Subcutaneous abdominal adipose tissue (tissue), 5 donors: ENCODE measurements at regions not wholly inside any gene's neighbourhood (a gene's known extent, or its start where the extent isn't known, plus 50 kb on each side); places are given as distances from the start of the nearest gene placed in this dataset.

Experiments
- H3K27ac ChIP-seq: one replicate; pipeline ENCODE4 v1.7.0; 2013; ENCODE audit warnings: low read depth, mild to moderate bottlenecking, inconsistent platforms, low read length, moderate library complexity
- H3K27me3 ChIP-seq, 5 donors: one replicate each; pipeline ENCODE4 v1.7.0; 2013; ENCODE audit warnings: low read length in 5 of 5, inconsistent platforms in 1 of 5; ENCODE audit not compliant: control insufficient read depth in 5 of 5, insufficient read depth in 4 of 5
- H3K36me3 ChIP-seq, 5 donors: one replicate each; pipeline ENCODE4 v1.7.0; 2013; ENCODE audit warnings: low read length in 5 of 5; ENCODE audit not compliant: control insufficient read depth in 5 of 5, insufficient read depth in 5 of 5
- H3K4me1 ChIP-seq, 5 donors: one replicate each; pipeline ENCODE4 v1.7.0; 2013; ENCODE audit warnings: low read length in 5 of 5, mild to moderate bottlenecking in 3 of 5, moderate library complexity in 1 of 5; ENCODE audit not compliant: control insufficient read depth in 5 of 5, insufficient read depth in 5 of 5
- H3K4me3 ChIP-seq, 5 donors: one replicate each; pipeline ENCODE4 v1.7.0; 2013; ENCODE audit warnings: low read length in 5 of 5, low read depth in 1 of 5
- H3K9ac ChIP-seq, 5 donors: one replicate each; pipeline ENCODE4 v1.7.0; 2013; ENCODE audit warnings: low read length in 5 of 5, mild to moderate bottlenecking in 4 of 5, moderate library complexity in 3 of 5
- H3K9me3 ChIP-seq, 5 donors: one replicate each; pipeline ENCODE4 v1.7.0; 2013; ENCODE audit warnings: low read length in 5 of 5; ENCODE audit not compliant: control insufficient read depth in 5 of 5
- donor health status: healthy.
- donor health status: healthy.
- donor health status: healthy.
- donor health status: healthy.
- donor health status: healthy.

GRCh38 chr13:54636231-54636630, 1607.6 kb downstream of the OLFM4 start:
- H3K4me3 ChIP-seq: no peak overlapping the region
- no peaks in the 10 kb centered on the region for H3K36me3 ChIP-seq
- H3K4me1 ChIP-seq: no peaks in the 10 kb centered on the region
- H3K27ac ChIP-seq: no peak overlapping the region
- H3K27me3 ChIP-seq: peaks cover 0 to 2% (median 0%) of the 10 kb centered on the region in 5 donors
- H3K9me3 ChIP-seq: peaks cover 0 to 3% (median 0%) of the 10 kb centered on the region in 5 donors
- no peak overlapping the region for H3K9ac ChIP-seq

DNA sequence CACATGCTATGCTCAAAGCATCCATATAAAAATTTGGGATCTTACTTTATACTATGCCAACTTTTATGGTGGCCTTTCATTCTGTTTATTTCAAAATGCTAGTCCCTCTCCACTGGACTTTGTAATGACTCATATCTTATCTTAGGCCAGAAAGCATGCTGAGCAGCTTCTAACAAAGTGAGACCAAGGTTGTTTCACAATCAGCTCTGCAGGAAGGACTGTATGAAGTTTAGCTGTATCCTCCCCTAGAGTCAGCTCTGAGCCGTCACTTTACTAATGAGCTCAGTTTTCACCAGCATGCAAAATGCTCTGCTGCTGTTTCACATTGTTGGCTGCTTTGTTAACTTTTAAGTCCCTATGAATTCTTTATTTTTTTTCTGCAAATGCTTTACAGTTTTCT, 1608.8 kb downstream of the OLFM4 start:
- H3K9ac ChIP-seq: no peak overlapping the region
- no peak overlapping the region for H3K27ac ChIP-seq
- H3K27me3 ChIP-seq: peaks cover 0 to 2% (median 0%) of the 10 kb centered on the region in 5 donors
- no peaks in the 10 kb centered on the region for H3K4me1 ChIP-seq
- H3K9me3 ChIP-seq: peaks cover 0 to 3% (median 0%) of the 10 kb centered on the region in 5 donors
- no peak overlapping the region for H3K4me3 ChIP-seq
- H3K36me3 ChIP-seq: no peaks in the 10 kb centered on the region

GRCh38 chr13:54640719-54641118, 1612.1 kb downstream of the OLFM4 start:
- H3K4me1 ChIP-seq: no peaks in the 10 kb centered on the region
- H3K27ac ChIP-seq: no peak overlapping the region
- H3K4me3 ChIP-seq: no peak overlapping the region
- no peaks in the 10 kb centered on the region for H3K36me3 ChIP-seq
- peaks cover 0 to 2% (median 0%) of the 10 kb centered on the region in 5 donors for H3K27me3 ChIP-seq
- H3K9me3 ChIP-seq: peaks cover 0 to 3% (median 0%) of the 10 kb centered on the region in 5 donors
- H3K9ac ChIP-seq: no peak overlapping the region

DNA sequence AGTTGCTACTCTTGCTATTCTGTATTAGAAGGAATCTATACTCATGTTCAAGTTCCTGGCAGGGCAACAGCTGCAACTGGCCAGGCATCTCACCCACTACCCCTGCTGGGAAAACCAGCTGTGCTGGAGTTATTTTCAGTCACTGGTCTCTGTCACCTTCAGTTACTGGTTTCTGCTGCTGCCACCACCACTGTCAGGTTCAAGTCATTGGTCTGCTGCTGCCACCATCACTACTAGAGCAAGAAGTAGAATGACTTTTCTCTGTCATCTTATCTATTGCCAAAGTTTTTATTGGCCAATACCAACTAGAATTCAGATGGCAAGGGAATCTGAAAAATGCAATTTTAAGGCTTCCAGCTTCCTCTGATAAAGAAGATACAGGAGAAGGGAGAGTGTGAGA, 1615.2 kb downstream of the OLFM4 start:
- Histone ChIP-seq H3K4me3 (no peak overlapping the region), H3K9ac (no peak overlapping the region), H3K9me3 (no peaks in the 10 kb centered on the region), H3K27me3 (no peaks in the 10 kb centered on the region), H3K36me3 (no peaks in the 10 kb centered on the region), H3K27ac (no peak overlapping the region), H3K4me1 (no peaks in the 10 kb centered on the region)

DNA sequence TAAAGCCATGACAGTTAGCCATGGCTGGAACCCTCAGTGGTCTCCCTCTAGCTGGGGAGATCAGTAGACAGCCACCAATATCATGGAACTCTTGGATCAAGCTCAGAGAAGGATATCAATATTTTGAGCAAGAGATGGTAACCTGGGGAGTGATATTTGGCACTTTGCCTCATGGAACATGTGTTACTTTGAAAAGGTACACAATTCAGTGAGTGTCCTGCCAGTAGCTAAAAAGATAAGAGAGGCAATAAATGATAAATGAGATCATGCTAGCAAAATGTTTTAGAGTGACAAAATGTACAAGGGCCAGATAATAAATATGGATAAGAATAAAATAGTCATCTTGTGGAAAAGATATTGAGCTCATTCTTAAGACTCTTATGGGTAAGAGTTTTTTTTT, 1618.7 kb downstream of the OLFM4 start:
- Histone ChIP-seq H3K9ac (no peak overlapping the region), H3K27ac (no peak overlapping the region), H3K9me3 (peaks cover 0 to 3% (median 0%) of the 10 kb centered on the region in 5 donors), H3K4me1 (no peaks in the 10 kb centered on the region), H3K36me3 (no peaks in the 10 kb centered on the region), H3K27me3 (no peaks in the 10 kb centered on the region), H3K4me3 (no peak overlapping the region)

DNA sequence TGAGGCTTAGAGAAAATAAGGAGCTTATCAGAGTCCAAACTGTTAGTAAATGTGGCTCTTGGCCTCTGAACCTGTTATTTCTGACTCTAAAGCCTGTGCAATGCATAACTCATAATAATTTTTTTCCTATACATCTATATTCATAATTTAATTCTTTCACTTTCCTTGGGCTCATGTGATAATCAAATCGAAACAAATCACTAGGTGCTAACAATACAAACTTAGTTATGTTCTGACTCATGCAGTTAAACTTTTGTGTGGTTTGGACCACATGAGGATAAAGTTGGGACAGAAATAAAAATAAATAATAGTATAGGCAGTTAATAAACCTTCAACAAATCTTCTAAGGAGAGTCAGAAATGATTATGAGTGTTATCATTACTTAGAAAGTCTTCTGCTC, 1629.0 kb downstream of the OLFM4 start:
- Histone ChIP-seq H3K27ac (no peak overlapping the region), H3K4me3 (no peak overlapping the region), H3K4me1 (no peaks in the 10 kb centered on the region), H3K9me3 (peaks cover 0 to 5% (median 0%) of the 10 kb centered on the region in 5 donors), H3K36me3 (no peaks in the 10 kb centered on the region), H3K9ac (no peak overlapping the region), H3K27me3 (no peaks in the 10 kb centered on the region)

DNA sequence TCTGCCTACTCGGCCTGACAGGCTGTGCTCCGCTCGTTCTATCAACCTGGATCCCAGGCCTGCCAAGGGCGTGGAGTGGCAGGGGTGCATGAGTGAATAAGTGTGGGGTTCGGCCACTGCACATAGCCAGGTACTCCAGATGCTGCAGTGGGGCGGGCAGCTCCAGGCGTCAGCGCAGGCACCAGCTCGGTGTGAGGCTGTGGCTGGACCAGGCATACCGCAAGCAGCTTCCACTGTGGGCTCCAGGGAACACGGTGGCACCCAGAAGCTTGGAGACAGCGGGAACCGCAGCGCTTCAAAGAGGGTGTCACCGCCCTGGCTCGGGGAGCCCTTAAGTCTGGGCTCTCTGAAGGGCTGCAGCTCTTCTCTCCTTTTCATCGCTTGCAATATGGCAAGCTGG, 1630.2 kb downstream of the OLFM4 start:
- Histone ChIP-seq H3K4me3 (no peak overlapping the region), H3K27ac (no peak overlapping the region)

GRCh38 chr13:54660277-54660676, 1631.7 kb downstream of the OLFM4 start:
- Histone ChIP-seq H3K4me3 (no peak overlapping the region), H3K27ac (no peak overlapping the region), H3K9me3 (peaks cover 0 to 4% (median 0%) of the 10 kb centered on the region in 5 donors), H3K27me3 (no peaks in the 10 kb centered on the region), H3K9ac (no peak overlapping the region), H3K36me3 (no peaks in the 10 kb centered on the region), H3K4me1 (no peaks in the 10 kb centered on the region)

More for the DNA sequence above, 1630.2 kb downstream of the OLFM4 start:
- H3K36me3 ChIP-seq: no peaks in the 10 kb centered on the region
- no peaks in the 10 kb centered on the region for H3K27me3 ChIP-seq
- no peak overlapping the region for H3K9ac ChIP-seq
- H3K9me3 ChIP-seq: peaks cover 0 to 5% (median 0%) of the 10 kb centered on the region in 5 donors
- no peaks in the 10 kb centered on the region for H3K4me1 ChIP-seq

- Histone ChIP-seq H3K27me3 (no peaks in the 10 kb centered on the region), H3K4me1 (no peaks in the 10 kb centered on the region), H3K4me3 (no peak overlapping the region), H3K9ac (no peak overlapping the region), H3K36me3 (no peaks in the 10 kb centered on the region), H3K9me3 (peaks cover 0 to 3% (median 0%) of the 10 kb centered on the region in 5 donors), H3K27ac (no peak overlapping the region)
These were observed 1648.0 kb downstream of the OLFM4 start for GRCh38 chr13:54676526-54677113.

- no peak overlapping the region for H3K9ac ChIP-seq
- no peaks in the 10 kb centered on the region for H3K9me3 ChIP-seq
- no peaks in the 10 kb centered on the region for H3K4me1 ChIP-seq
- no peaks in the 10 kb centered on the region for H3K36me3 ChIP-seq
- H3K27ac ChIP-seq: no peak overlapping the region
- no peak overlapping the region for H3K4me3 ChIP-seq
- no peaks in the 10 kb centered on the region for H3K27me3 ChIP-seq
These were observed 1653.6 kb downstream of the OLFM4 start for GRCh38 chr13:54682184-54682583.
